SKM-1 (cell line): ENCODE measurements at regions not wholly inside any gene's neighbourhood (a gene's known extent, or its start where the extent isn't known, plus 50 kb on each side); places are given as distances from the start of the nearest gene placed in this dataset.

Experiments
- DNase-seq: peaks from one replicate; lab custom pipeline; 2025; ENCODE audit not compliant: unreplicated experiment; lab: John Stamatoyannopoulos, UW

GRCh38 chr3:24968036-24968435, 460.0 kb upstream of the RARB start:
- no peak for DNase-seq

- DNase-seq: no peak
Observed at GRCh38 chr3:24972491-24972890, 455.6 kb upstream of the RARB start.

GRCh38 chr3:24981309-24981708, 446.8 kb upstream of the RARB start:
- no peak for DNase-seq

- no peak for DNase-seq
Observed at GRCh38 chr3:24981924-24982323, 446.1 kb upstream of the RARB start.

- DNase-seq: no peak
Observed at GRCh38 chr3:24985668-24986067, 442.4 kb upstream of the RARB start.

- DNase-seq: no peak
Observed at GRCh38 chr3:24986612-24987011, 441.5 kb upstream of the RARB start.

GRCh38 chr3:24999357-24999756, 428.7 kb upstream of the RARB start:
- no peak for DNase-seq

GRCh38 chr3:25000971-25001591, 427.0 kb upstream of the RARB start:
- DNase-seq: no peak

GRCh38 chr3:25002052-25002451, 426.0 kb upstream of the RARB start:
- no peak for DNase-seq

GRCh38 chr3:25007974-25008658, 419.9 kb upstream of the RARB start:
- DNase-seq: no peak

GRCh38 chr3:25009665-25010064, 418.4 kb upstream of the RARB start:
- no peak for DNase-seq

- no peak for DNase-seq
Observed at GRCh38 chr3:25015599-25015998, 412.5 kb upstream of the RARB start.

- no peak for DNase-seq
Observed at GRCh38 chr3:25018909-25019308, 409.2 kb upstream of the RARB start.

- DNase-seq: no peak
Observed at GRCh38 chr3:25019506-25019905, 408.6 kb upstream of the RARB start.

GRCh38 chr3:25021816-25022215, 406.2 kb upstream of the RARB start:
- no peak for DNase-seq

- no peak for DNase-seq
Observed at GRCh38 chr3:25023876-25024275, 404.2 kb upstream of the RARB start.

- DNase-seq: no peak
Observed at GRCh38 chr3:25025236-25025635, 402.8 kb upstream of the RARB start.

- DNase-seq: no peak
Observed at GRCh38 chr3:25027650-25028049, 400.4 kb upstream of the RARB start.

GRCh38 chr3:25029820-25030219, 398.2 kb upstream of the RARB start:
- no peak for DNase-seq

- DNase-seq: no peak
Observed at GRCh38 chr3:25032344-25032743, 395.7 kb upstream of the RARB start.

GRCh38 chr3:25033407-25034029, 394.5 kb upstream of the RARB start:
- DNase-seq: no peak

GRCh38 chr3:25035526-25035925, 392.5 kb upstream of the RARB start:
- no peak for DNase-seq

GRCh38 chr3:25036633-25037032, 391.4 kb upstream of the RARB start:
- DNase-seq: no peak
